Testis (tissue), 2 donors: ENCODE measurements at regions not wholly inside any gene's neighbourhood (a gene's known extent, or its start where the extent isn't known, plus 50 kb on each side); places are given as distances from the start of the nearest gene placed in this dataset.

Source experiments
- CTCF ChIP-seq, 3 experiments: fragments of 450-650 bp in 2 of 3; fragments of 200-600 bp in 1 of 3; sonication (generic) in 1 of 3; IDR thresholded peaks; one replicate each; pipeline ENCODE4 v1.5.1; 2016 to 2019; ENCODE audit warnings: antibody characterized with exemption in 3 of 3, mild to moderate bottlenecking in 2 of 3, moderate library complexity in 1 of 3
- POLR2A ChIP-seq: fragments of 450-650 bp; IDR thresholded peaks from one replicate; pipeline ENCODE4 v1.6.1; 2017; ENCODE audit warnings: antibody characterized with exemption, mild to moderate bottlenecking, moderate library complexity

GRCh38 chr4:133711817-133712216, 489.8 kb downstream of the PABPC4L start:
- TF ChIP-seq CTCF (IDR thresholded peaks at IDR 0.05) (no peak), POLR2A (no peak)
